ENCODE measurements at regions not wholly inside any gene's neighbourhood (a gene's known extent, or its start where the extent isn't known, plus 50 kb on each side); places are given as distances from the start of the nearest gene placed in this dataset.
"Not testable (repeated sequence)": the region's sequence is repeated elsewhere in the genome, so short reads cannot be mapped to it uniquely, and the experiment has no call there.

DNA sequence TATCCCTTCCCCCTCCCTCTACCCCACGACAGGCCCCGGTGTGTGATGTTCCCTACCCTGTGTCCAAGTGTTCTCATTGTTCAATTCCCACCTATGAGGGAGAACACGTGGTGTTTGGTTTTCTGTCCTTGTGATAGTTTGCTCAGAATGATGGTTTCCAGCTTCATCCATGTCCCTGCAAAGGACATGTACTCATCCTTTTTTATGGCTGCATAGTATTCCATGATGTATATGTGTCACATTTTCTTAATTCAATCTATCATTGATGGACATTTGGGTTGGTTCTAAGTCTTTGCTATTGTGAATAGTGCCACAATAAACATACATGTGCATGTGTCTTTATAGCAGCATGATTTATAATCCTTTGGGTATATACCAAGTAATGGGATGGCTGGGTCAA, 281.4 kb downstream of the PDCD6IP start:
- not testable (repeated sequence) for H3K4me3 ChIP-seq (ENCODE audit: low read length); DNase-seq (ENCODE audit: low read depth, low spot score)

DNA sequence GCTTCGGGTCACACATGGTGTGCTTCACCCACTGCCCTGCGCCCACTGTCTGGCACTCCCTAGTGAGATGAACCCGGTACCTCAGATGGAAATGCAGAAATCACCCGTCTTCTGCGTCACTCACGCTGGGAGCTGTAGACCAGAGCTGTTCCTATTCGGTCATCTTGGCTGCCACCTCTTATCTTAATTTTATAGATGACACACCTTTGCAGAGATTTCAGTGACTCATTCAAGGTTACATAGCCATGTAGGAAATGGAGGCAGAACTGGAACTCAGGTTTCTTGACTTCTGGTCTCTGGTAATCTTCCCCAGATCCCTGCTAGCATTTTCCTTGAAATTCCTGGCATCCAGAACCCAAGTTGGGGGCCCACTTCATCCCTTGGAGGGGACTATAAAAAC, 291.9 kb downstream of the PDCD6IP start:
- H3K4me3 ChIP-seq (ENCODE audit: low read length); DNase-seq (ENCODE audit: low read depth, low spot score): not testable (repeated sequence)

- DNase-seq (ENCODE audit: low read depth, low spot score), result no peak
- no peak overlapping the region for H3K4me3 ChIP-seq (ENCODE audit: low read length)
Measured at GRCh38 chr3:34090876-34091275, 292.4 kb downstream of the PDCD6IP start.

- DNase-seq (ENCODE audit: low read depth, low spot score), result not testable (repeated sequence)
Measured at GRCh38 chr3:34094280-34094679, 295.9 kb downstream of the PDCD6IP start.

DNA sequence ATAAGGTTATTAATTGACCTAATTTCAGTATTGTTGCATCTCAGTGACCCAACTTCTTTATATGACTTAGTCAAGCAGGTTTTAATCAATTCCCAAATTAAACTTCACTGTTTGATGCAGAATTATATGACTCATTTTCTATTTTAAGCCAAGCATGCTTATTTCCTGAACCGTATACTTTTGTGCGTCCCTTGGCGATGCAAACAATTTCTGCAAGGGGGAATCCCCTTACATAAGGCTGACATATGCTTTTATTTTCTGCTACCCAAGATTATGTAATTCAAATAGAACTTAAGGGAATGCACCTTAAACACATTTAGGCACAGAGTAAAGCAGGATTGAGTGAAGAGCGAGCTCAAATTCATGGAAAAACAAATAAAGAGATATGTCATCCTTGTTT, 303.9 kb downstream of the PDCD6IP start:
- H3K4me3 ChIP-seq (ENCODE audit: low read length), result no peak overlapping the region
- no peak for DNase-seq (ENCODE audit: low read depth, low spot score)

More at GRCh38 chr3:34094280-34094679, 295.9 kb downstream of the PDCD6IP start:
- H3K4me3 ChIP-seq (ENCODE audit: low read length), result not testable (repeated sequence)

- H3K4me3 ChIP-seq (ENCODE audit: low read length), result no peak overlapping the region
- DNase-seq (ENCODE audit: low read depth, low spot score), result no peak
Measured at GRCh38 chr3:34106379-34106778, 307.9 kb downstream of the PDCD6IP start.

- DNase-seq (ENCODE audit: low read depth, low spot score), result peak; percentile 87
- no peak overlapping the region for H3K4me3 ChIP-seq (ENCODE audit: low read length)
Measured at GRCh38 chr3:34106879-34107278, 308.4 kb downstream of the PDCD6IP start.

- H3K4me3 ChIP-seq (ENCODE audit: low read length), result no peak overlapping the region
- no peak for DNase-seq (ENCODE audit: low read depth, low spot score)
Measured at GRCh38 chr3:34107669-34108068, 309.2 kb downstream of the PDCD6IP start.

- H3K4me3 ChIP-seq (ENCODE audit: low read length), result no peak overlapping the region
- DNase-seq (ENCODE audit: low read depth, low spot score), result peak; percentile 59
Measured at GRCh38 chr3:34109021-34109420, 310.6 kb downstream of the PDCD6IP start.

DNA sequence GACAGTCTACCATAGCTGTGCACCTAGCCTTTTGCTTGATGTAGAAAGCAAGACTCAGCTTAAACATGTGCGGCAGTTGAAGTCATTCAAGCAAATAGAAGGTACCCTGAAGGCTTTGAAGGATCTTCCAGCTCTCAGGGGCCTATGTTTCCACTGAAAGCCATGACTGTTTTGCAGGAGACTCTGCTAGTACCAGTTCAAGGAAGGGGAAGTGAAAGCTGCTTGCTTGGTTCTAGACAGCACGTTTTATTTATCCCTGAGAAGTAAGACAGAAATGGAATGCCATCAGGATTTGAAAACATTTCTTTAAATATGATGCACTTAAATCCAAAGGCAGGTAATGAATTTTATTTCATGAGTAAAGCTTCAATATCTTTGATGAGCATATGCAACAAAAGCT, 311.4 kb downstream of the PDCD6IP start:
- no peak overlapping the region for H3K4me3 ChIP-seq (ENCODE audit: low read length)
- no peak for DNase-seq (ENCODE audit: low read depth, low spot score)

DNA sequence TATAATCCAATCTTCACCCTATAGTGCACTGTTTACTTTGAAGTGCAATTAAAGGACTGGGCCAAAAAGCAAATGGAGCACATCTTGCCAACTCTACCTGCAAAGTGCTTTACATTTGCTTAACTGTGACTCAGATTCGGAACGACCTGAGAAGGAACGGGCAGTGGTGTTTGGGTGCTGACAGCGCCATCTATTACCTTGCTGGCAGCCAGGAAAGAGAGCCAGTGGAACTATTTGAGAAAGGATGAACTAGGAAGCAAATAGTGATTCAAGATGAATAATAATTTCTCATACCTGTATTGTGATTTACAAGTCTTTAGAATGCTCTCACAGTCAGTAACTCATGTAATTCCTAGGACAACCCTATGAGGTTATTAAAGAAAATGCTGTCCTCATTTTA, 312.9 kb downstream of the PDCD6IP start:
- no peak overlapping the region for H3K4me3 ChIP-seq (ENCODE audit: low read length)
- DNase-seq (ENCODE audit: low read depth, low spot score), result no peak

DNA sequence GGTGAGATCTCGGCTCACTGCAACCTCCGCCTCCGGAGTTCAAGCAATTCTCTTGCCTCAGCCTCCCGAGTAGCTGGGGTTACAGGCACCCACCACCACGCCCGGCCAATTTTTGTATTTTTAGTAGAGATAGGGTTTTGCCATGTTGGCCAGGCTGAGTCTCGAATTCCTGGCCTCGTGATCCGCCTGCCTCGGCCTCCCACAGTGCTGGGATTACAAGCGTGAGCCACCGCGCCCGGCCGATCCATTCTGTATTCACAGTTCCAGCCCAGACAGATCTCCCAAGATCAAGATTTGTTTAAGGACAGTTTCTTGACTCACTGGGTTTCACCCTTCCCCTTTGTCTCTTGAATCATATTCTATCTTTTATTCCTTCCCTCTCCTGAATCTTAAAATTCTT, 313.8 kb downstream of the PDCD6IP start:
- DNase-seq (ENCODE audit: low read depth, low spot score); H3K4me3 ChIP-seq (ENCODE audit: low read length): not testable (repeated sequence)

DNA sequence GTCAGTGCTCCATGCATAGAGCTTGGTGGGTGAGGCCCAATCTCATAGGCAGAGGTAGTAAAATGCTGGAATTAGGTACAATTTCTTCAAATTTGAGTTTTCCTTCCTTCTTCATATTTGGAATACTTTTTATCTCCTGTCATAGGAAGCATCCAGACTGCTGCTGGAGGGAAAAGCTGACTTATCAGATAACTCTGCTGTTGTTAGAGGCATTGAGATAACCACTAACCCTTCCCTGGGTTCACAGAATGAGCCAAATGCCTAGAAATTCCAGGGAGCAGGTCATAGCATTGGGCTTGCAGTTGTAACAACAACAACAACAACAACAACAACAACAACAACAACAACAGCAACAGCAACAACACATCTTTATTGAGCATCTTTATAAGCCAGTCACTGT, 332.7 kb downstream of the PDCD6IP start:
- H3K4me3 ChIP-seq (ENCODE audit: low read length), result no peak overlapping the region
- no peak for DNase-seq (ENCODE audit: low read depth, low spot score)

DNA sequence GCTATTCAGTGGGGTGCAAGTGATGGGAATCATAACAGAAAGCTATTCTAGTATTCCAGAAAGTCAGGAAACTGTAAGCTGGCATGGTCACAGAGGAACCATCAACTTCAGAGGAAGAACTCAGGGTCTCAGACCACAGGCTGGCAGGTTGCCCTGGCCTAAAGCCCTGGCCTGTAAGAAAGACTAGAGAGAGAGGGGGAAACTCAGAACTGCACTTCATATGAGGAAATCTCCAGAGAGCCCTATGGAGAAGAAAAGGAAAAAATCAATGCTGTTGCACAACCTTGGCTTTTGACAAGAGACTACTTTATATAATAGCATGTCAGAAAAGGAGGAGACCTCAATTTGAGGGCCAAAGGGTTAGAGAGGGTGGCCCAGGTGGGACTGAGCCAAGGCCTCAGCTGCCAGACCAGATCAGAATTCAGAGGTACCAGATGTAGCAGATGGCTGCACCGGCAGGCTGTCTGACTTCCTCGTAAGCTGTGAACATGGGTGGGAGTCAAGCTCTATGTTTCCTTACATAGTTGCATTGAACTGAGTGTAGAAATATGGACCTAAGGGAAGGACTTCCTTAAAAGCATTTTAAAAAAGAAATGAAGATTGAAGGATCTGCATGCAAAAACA, 333.8 kb downstream of the PDCD6IP start:
- no peak for DNase-seq (ENCODE audit: low read depth, low spot score)
- H3K4me3 ChIP-seq (ENCODE audit: low read length), result no peak overlapping the region

GRCh38 chr3:34139566-34139965, 341.1 kb downstream of the PDCD6IP start:
- no peak for DNase-seq (ENCODE audit: low read depth, low spot score)
- no peak overlapping the region for H3K4me3 ChIP-seq (ENCODE audit: low read length)

- DNase-seq (ENCODE audit: low read depth, low spot score), result no peak
- no peak overlapping the region for H3K4me3 ChIP-seq (ENCODE audit: low read length)
Measured at GRCh38 chr3:34140616-34141015, 342.2 kb downstream of the PDCD6IP start.

DNA sequence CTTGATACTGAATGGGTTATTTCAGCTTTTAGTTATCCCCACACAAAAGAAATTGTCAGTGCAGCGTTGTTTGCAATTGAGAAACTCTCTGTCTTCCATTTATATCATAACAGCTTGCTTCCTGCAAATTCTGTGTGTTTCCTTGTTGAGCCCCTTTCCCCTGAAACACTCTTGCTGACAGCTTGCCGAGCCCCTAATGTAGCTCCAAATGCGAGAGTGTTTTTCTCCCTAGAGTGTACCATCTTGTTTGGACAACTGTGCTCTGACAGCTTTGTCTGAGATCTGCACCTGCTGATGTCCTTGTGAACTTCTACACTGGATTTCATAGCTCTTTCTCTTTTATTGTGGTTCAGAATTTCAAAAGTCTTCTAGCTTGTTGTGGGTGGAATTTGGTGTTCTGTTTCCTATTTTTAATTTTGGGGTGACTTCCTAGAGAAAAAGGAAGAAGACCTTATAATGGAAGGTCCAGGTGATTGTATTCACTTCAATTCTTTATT, 343.5 kb downstream of the PDCD6IP start:
- no peak for DNase-seq (ENCODE audit: low read depth, low spot score)

DNA sequence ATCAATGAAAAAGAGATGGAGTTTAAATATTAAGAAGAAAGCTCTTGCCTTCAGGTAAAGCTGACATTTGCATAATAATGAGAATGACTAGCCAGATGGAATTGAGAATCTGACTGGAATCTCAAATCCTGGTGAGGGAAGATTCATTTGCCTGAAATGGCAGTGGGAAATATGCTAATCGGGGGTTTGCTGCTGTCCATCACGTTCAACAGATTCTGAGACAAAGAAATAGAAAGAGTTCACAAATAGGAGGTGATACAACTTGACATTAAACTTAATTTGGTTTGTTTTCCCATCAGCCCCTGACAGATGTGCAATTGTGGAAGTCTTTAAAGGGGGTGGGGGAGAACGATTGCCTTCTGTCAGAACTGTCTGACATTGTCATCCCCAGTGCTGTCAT, 347.4 kb downstream of the PDCD6IP start:
- H3K4me3 ChIP-seq (ENCODE audit: low read length), result no peak overlapping the region
- no peak for DNase-seq (ENCODE audit: low read depth, low spot score)

More for the DNA sequence above, 343.5 kb downstream of the PDCD6IP start:
- no peak overlapping the region for H3K4me3 ChIP-seq (ENCODE audit: low read length)

- no peak overlapping the region for H3K4me3 ChIP-seq (ENCODE audit: low read length)
- peak; percentile 56 for DNase-seq (ENCODE audit: low read depth, low spot score)
Measured at GRCh38 chr3:34146596-34146995, 348.2 kb downstream of the PDCD6IP start.

GRCh38 chr3:34150992-34151391, 352.6 kb downstream of the PDCD6IP start:
- DNase-seq (ENCODE audit: low read depth, low spot score), result no peak
- H3K4me3 ChIP-seq (ENCODE audit: low read length), result no peak overlapping the region

- H3K4me3 ChIP-seq (ENCODE audit: low read length), result no peak overlapping the region
- no peak for DNase-seq (ENCODE audit: low read depth, low spot score)
Measured at GRCh38 chr3:34152656-34153055, 354.2 kb downstream of the PDCD6IP start.
